Adrenal gland (tissue), 5 donors: ENCODE measurements at regions not wholly inside any gene's neighbourhood (a gene's known extent, or its start where the extent isn't known, plus 50 kb on each side); places are given as distances from the start of the nearest gene placed in this dataset.

Source experiments
- CTCF ChIP-seq, 6 experiments: fragments of 450-650 bp in 4 of 6; fragments of 200-600 bp in 2 of 6; sonication (generic) in 1 of 6; IDR thresholded peaks; 1 replicate in 5 of 6; 2 replicates in 1 of 6; pipeline versions ENCODE4 v1.5.1 to v1.8.0; 2016 to 2021; ENCODE audit warnings: antibody characterized with exemption in 6 of 6, mild to moderate bottlenecking in 2 of 6, moderate library complexity in 1 of 6
- POLR2A ChIP-seq, 2 donors: fragments of 450-650 bp; IDR thresholded peaks; one replicate each; pipeline ENCODE4 v1.6.1; 2017; ENCODE audit warnings: antibody characterized with exemption in 2 of 2, mild to moderate bottlenecking in 2 of 2, moderate library complexity in 1 of 2
- donor health status: DM: no; HTN: no; CAD: no.

DNA sequence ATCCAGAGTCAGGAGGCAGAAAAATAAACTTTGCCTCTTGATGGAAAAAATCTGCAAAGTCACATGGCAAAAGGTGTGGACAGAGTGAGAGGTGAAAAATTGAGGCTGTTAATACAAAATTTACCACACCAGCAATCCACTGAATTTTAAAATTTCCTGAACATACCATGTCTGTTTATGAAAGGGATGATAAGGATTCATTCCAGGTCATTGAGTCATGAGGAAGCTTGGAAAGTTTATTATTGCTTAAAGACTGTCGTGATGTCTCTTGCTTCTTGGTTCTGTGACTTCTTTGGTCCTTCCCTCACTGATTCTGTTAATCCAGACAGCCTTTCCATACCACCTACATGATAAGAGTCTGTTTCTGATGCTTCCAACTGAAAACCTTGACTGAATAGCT, 73.2 kb downstream of the TTC6 start:
- no peak for TF ChIP-seq CTCF (IDR thresholded peaks at IDR 0.05)
- no peak for TF ChIP-seq POLR2A (IDR thresholded peaks at IDR 0.05)
